Liver (tissue), 8 donors: ENCODE measurements at regions not wholly inside any gene's neighbourhood (a gene's known extent, or its start where the extent isn't known, plus 50 kb on each side); places are given as distances from the start of the nearest gene placed in this dataset.

Experiments
- DNase-seq: peaks from one replicate; pipeline ENCODE4 v3.0.0-alpha.2; 2017; ENCODE audit warnings: low spot score
- H3K27ac ChIP-seq, 2 donors: one replicate each; pipeline ENCODE4 v1.7.0; 2013; ENCODE audit warnings: inconsistent platforms in 2 of 2, low read length in 2 of 2, control low read depth in 1 of 2, low read depth in 1 of 2, mild to moderate bottlenecking in 1 of 2
- H3K27me3 ChIP-seq, 4 donors: one replicate each; pipeline versions ENCODE4 v1.6.1 to v1.7.0; 2013; ENCODE audit warnings: low read length in 3 of 4, inconsistent platforms in 1 of 4, mild to moderate bottlenecking in 1 of 4, moderate library complexity in 1 of 4; ENCODE audit not compliant: control insufficient read depth in 4 of 4, insufficient read depth in 4 of 4
- H3K36me3 ChIP-seq, 4 donors: one replicate each; pipeline versions ENCODE4 v1.6.1 to v1.7.0; 2013; ENCODE audit warnings: low read length in 3 of 4, mild to moderate bottlenecking in 3 of 4, low read depth in 1 of 4, moderate library complexity in 1 of 4; ENCODE audit not compliant: control insufficient read depth in 4 of 4, insufficient read depth in 3 of 4
- H3K4me1 ChIP-seq, 4 donors: one replicate each; pipeline versions ENCODE4 v1.6.1 to v1.7.0; 2013; ENCODE audit warnings: low read length in 3 of 4, mild to moderate bottlenecking in 3 of 4, moderate library complexity in 1 of 4; ENCODE audit not compliant: control insufficient read depth in 4 of 4, insufficient read depth in 4 of 4
- H3K4me3 ChIP-seq, 3 donors: one replicate each; pipeline versions ENCODE4 v1.6.1 to v1.7.0; 2013; ENCODE audit warnings: low read length in 3 of 3, control low read depth in 1 of 3, low read depth in 1 of 3, mild to moderate bottlenecking in 1 of 3
- H3K9ac ChIP-seq, 2 donors: one replicate each; pipeline ENCODE4 v1.7.0; 2013; ENCODE audit warnings: low read length in 2 of 2, mild to moderate bottlenecking in 2 of 2, moderate library complexity in 2 of 2, control low read depth in 1 of 2, low read depth in 1 of 2
- H3K9me3 ChIP-seq, 4 donors: one replicate each; pipeline versions ENCODE4 v1.6.1 to v1.7.0; 2013; ENCODE audit warnings: low read length in 3 of 4; ENCODE audit not compliant: control insufficient read depth in 4 of 4
- EGR1 ChIP-seq, 2 donors: IDR thresholded peaks; 2 replicates each; pipeline ENCODE4 v1.6.1; 2016 to 2018; ENCODE audit warnings: antibody characterized with exemption in 2 of 2, low read depth in 2 of 2
- FOXA1 ChIP-seq: IDR thresholded peaks from 2 replicates; pipeline ENCODE4 v1.6.1; 2016; ENCODE audit warnings: antibody characterized with exemption
- FOXA2 ChIP-seq: IDR thresholded peaks from 2 replicates; pipeline ENCODE4 v1.6.1; 2016; ENCODE audit warnings: antibody characterized with exemption
- GABPA ChIP-seq, 2 donors: IDR thresholded peaks in 1 of 2; conservative IDR thresholded peaks in 1 of 2; 2 replicates each; pipeline ENCODE4 v1.6.1; 2016; ENCODE audit warnings: antibody characterized with exemption in 2 of 2, mild to moderate bottlenecking in 1 of 2, moderate library complexity in 1 of 2
- HNF4A ChIP-seq, 2 donors: conservative IDR thresholded peaks; 2 replicates each; pipeline ENCODE4 v1.6.1; 2016; ENCODE audit warnings: antibody characterized with exemption in 2 of 2, mild to moderate bottlenecking in 2 of 2
- HNF4G ChIP-seq: IDR thresholded peaks from 2 replicates; pipeline ENCODE4 v1.6.1; 2016; ENCODE audit warnings: antibody characterized with exemption
- JUND ChIP-seq, 2 donors: IDR thresholded peaks; 2 replicates each; pipeline ENCODE4 v1.6.1; 2016; ENCODE audit warnings: antibody characterized with exemption in 2 of 2
- NR2F2 ChIP-seq: IDR thresholded peaks from 2 replicates; pipeline ENCODE4 v1.6.1; 2016; ENCODE audit warnings: antibody characterized with exemption
- RAD21 ChIP-seq, 2 donors: IDR thresholded peaks; 2 replicates each; pipeline ENCODE4 v1.6.1; 2016; ENCODE audit warnings: antibody characterized with exemption in 2 of 2, mild to moderate bottlenecking in 2 of 2
- RXRA ChIP-seq, 2 donors: IDR thresholded peaks; 2 replicates each; pipeline ENCODE4 v1.6.1; 2017 to 2018; ENCODE audit warnings: antibody characterized with exemption in 2 of 2, mild to moderate bottlenecking in 1 of 2
- SP1 ChIP-seq: IDR thresholded peaks from 2 replicates; pipeline ENCODE4 v1.6.1; 2018; ENCODE audit warnings: antibody characterized with exemption, mild to moderate bottlenecking
- TAF1 ChIP-seq: conservative IDR thresholded peaks from 2 replicates; pipeline ENCODE4 v1.6.1; 2016; ENCODE audit warnings: antibody characterized with exemption, mild to moderate bottlenecking
- YY1 ChIP-seq: IDR thresholded peaks from 2 replicates; pipeline ENCODE4 v1.6.1; 2016; ENCODE audit warnings: antibody characterized with exemption, mild to moderate bottlenecking
- WGBS: extraction: QIAGEN DNeasy Blood & Tissue Kit; methylation state at CpG from one replicate; pipeline ENCODE4 v1.1.7; 2013; 5-methylcytosine and 5-hydroxymethylcytosine counted together
- TF ChIP-seq, protein P1 (sequence below): IDR thresholded peaks from 2 replicates; pipeline ENCODE4 v1.6.1; 2016; ENCODE audit warnings: antibody characterized with exemption, mild to moderate bottlenecking
- TF ChIP-seq, protein P2 (sequence below): IDR thresholded peaks from 2 replicates; pipeline ENCODE4 v1.6.1; 2016; ENCODE audit warnings: antibody characterized with exemption
- TF ChIP-seq, protein P3 (sequence below): IDR thresholded peaks from 2 replicates; pipeline ENCODE4 v1.6.1; 2016; ENCODE audit warnings: antibody characterized with exemption
- TF ChIP-seq, protein P4 (sequence below): fragments of 150-350 bp; IDR thresholded peaks from 2 replicates; pipeline ENCODE4 v1.5.1; 2017; ENCODE audit warnings: improper control_type of control experiment, low read depth, low read length; ENCODE audit not compliant: missing input control
- TF ChIP-seq, protein P5 (sequence below): IDR thresholded peaks from 2 replicates; pipeline ENCODE4 v1.6.1; 2016; ENCODE audit warnings: antibody characterized with exemption
- donor health status: healthy.
- donor health status: healthy.
- donor health status: healthy.
- donor health status: healthy.
- donor health status: healthy.

DNA sequence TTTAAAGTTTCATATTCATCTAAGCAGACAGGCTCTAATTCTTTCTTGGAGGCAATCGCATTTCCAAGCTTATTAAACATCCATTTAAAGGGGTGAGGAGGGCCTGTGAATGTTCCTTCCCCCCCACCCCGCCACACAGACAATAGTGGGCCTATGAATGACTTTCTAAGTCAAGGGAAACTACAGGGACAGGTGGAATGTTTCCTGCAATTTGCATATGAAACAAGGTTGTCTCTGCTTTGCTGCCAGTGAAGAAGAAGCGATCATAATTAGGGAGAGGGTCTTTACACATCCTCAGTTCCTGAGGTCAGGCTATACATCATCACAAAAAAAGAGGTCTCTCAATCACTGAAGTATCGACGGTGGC, 127.9 kb upstream of the OPCML start (continued):
- TF ChIP-seq, protein P1, sequence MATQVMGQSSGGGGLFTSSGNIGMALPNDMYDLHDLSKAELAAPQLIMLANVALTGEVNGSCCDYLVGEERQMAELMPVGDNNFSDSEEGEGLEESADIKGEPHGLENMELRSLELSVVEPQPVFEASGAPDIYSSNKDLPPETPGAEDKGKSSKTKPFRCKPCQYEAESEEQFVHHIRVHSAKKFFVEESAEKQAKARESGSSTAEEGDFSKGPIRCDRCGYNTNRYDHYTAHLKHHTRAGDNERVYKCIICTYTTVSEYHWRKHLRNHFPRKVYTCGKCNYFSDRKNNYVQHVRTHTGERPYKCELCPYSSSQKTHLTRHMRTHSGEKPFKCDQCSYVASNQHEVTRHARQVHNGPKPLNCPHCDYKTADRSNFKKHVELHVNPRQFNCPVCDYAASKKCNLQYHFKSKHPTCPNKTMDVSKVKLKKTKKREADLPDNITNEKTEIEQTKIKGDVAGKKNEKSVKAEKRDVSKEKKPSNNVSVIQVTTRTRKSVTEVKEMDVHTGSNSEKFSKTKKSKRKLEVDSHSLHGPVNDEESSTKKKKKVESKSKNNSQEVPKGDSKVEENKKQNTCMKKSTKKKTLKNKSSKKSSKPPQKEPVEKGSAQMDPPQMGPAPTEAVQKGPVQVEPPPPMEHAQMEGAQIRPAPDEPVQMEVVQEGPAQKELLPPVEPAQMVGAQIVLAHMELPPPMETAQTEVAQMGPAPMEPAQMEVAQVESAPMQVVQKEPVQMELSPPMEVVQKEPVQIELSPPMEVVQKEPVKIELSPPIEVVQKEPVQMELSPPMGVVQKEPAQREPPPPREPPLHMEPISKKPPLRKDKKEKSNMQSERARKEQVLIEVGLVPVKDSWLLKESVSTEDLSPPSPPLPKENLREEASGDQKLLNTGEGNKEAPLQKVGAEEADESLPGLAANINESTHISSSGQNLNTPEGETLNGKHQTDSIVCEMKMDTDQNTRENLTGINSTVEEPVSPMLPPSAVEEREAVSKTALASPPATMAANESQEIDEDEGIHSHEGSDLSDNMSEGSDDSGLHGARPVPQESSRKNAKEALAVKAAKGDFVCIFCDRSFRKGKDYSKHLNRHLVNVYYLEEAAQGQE = no peak
- TF ChIP-seq RXRA (IDR thresholded peaks at IDR 0.05) (no peak), HNF4A (conservative IDR thresholded peaks at IDR 0.05) (no peak), FOXA2 (no peak), NR2F2 (no peak), HNF4G (no peak), JUND (IDR thresholded peaks at IDR 0.05) (no peak)

DNA sequence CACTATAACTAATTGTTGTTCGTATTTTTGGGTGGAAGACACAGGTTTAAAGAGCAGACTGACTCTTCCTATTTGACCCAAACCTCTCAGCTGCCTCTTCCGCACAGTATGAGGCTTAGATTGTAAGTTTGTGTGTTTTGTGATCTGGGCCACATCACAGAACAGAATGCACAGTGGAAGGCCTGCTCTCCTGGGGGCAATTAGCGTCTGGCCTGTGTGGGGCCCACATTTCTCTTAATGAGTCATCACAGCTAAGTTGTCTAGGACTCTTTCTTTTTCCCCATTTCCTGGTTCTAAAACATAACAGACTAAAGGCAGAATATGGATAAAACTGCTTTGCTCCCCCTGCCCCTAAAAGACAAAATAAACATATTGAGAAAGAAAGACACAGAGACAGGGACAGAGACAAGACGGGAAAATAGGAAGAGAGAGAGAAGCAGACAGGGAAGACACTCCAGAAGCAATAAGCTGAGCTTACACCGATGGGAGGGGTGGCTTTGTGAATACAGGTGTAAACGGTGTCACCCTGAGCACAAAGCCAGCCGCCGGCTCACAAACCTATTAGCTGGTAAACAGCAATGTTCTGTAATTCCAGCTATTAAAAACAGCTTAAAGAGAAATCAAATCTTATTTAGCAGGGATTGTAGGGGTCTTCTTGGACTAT, 127.4 kb upstream of the OPCML start:
- no peaks in the 10 kb centered on the region for H3K27me3 ChIP-seq
- DNase-seq = no peak
- H3K27ac ChIP-seq = no peak overlapping the region
- no peaks in the 10 kb centered on the region for H3K4me1 ChIP-seq
- WGBS = 43% methylated on average over 8 of the region's 8 CpGs
- H3K9ac ChIP-seq = no peak overlapping the region
- peaks cover 0 to 4% (median 2%) of the 10 kb centered on the region in 4 donors for H3K9me3 ChIP-seq
- H3K36me3 ChIP-seq = no peaks in the 10 kb centered on the region
- H3K4me3 ChIP-seq = no peak overlapping the region
- TF ChIP-seq YY1 (no peak), FOXA1 (no peak), TAF1 (no peak), JUND (IDR thresholded peaks at IDR 0.05) (no peak), FOXA2 (no peak), SP1 (no peak), GABPA (IDR thresholded peaks at IDR 0.05 in 1 of 2, conservative IDR thresholded peaks at IDR 0.05 in 1 of 2) (no peak)
- TF ChIP-seq, protein P2, sequence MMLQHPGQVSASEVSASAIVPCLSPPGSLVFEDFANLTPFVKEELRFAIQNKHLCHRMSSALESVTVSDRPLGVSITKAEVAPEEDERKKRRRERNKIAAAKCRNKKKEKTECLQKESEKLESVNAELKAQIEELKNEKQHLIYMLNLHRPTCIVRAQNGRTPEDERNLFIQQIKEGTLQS = no peak
- TF ChIP-seq, protein P3, sequence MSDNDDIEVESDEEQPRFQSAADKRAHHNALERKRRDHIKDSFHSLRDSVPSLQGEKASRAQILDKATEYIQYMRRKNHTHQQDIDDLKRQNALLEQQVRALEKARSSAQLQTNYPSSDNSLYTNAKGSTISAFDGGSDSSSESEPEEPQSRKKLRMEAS = no peak

DNA sequence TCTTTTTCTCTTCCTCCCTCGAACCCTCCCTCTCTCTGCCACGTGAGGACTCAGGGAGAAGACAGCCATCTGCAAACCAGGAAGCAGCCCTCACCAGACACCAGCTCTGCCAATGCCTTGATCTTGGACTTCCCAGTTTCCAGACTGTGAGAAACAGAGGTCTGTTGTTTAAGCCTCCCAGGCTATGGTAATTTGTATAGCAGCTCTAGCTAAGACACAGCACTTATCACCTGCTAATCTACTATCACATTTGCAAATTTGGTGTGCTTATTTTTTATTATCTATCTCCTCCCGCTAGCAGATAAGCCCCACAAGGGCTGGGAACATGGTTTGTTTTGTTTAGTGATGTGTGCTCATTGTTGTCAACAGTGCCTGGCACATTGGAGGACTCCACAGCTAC, 124.8 kb upstream of the OPCML start:
- H3K9ac ChIP-seq = no peak overlapping the region
- no peaks in the 10 kb centered on the region for H3K36me3 ChIP-seq
- no peak overlapping the region for H3K4me3 ChIP-seq
- H3K9me3 ChIP-seq = peaks cover 0 to 4% (median 2%) of the 10 kb centered on the region in 4 donors
- no peak for DNase-seq
- no peaks in the 10 kb centered on the region for H3K4me1 ChIP-seq
- H3K27me3 ChIP-seq = peaks cover 0 to 2% (median under 1%) of the 10 kb centered on the region in 4 donors
- no peak overlapping the region for H3K27ac ChIP-seq
- WGBS = 36% methylated on average over 3 of the region's 3 CpGs
- TF ChIP-seq HNF4A (conservative IDR thresholded peaks at IDR 0.05) (no peak), NR2F2 (no peak), EGR1 (IDR thresholded peaks at IDR 0.05; ENCODE audit: low read depth in 2 of 2) (no peak), JUND (IDR thresholded peaks at IDR 0.05) (no peak), GABPA (IDR thresholded peaks at IDR 0.05 in 1 of 2, conservative IDR thresholded peaks at IDR 0.05 in 1 of 2) (no peak), HNF4G (no peak), TAF1 (no peak), SP1 (no peak), YY1 (no peak), RXRA (IDR thresholded peaks at IDR 0.05) (no peak), FOXA2 (no peak), FOXA1 (no peak), RAD21 (IDR thresholded peaks at IDR 0.05) (no peak)
- TF ChIP-seq, protein P4, sequence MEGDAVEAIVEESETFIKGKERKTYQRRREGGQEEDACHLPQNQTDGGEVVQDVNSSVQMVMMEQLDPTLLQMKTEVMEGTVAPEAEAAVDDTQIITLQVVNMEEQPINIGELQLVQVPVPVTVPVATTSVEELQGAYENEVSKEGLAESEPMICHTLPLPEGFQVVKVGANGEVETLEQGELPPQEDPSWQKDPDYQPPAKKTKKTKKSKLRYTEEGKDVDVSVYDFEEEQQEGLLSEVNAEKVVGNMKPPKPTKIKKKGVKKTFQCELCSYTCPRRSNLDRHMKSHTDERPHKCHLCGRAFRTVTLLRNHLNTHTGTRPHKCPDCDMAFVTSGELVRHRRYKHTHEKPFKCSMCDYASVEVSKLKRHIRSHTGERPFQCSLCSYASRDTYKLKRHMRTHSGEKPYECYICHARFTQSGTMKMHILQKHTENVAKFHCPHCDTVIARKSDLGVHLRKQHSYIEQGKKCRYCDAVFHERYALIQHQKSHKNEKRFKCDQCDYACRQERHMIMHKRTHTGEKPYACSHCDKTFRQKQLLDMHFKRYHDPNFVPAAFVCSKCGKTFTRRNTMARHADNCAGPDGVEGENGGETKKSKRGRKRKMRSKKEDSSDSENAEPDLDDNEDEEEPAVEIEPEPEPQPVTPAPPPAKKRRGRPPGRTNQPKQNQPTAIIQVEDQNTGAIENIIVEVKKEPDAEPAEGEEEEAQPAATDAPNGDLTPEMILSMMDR = no peak
- TF ChIP-seq, protein P5, sequence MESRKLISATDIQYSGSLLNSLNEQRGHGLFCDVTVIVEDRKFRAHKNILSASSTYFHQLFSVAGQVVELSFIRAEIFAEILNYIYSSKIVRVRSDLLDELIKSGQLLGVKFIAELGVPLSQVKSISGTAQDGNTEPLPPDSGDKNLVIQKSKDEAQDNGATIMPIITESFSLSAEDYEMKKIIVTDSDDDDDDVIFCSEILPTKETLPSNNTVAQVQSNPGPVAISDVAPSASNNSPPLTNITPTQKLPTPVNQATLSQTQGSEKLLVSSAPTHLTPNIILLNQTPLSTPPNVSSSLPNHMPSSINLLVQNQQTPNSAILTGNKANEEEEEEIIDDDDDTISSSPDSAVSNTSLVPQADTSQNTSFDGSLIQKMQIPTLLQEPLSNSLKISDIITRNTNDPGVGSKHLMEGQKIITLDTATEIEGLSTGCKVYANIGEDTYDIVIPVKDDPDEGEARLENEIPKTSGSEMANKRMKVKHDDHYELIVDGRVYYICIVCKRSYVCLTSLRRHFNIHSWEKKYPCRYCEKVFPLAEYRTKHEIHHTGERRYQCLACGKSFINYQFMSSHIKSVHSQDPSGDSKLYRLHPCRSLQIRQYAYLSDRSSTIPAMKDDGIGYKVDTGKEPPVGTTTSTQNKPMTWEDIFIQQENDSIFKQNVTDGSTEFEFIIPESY = no peak
- TF ChIP-seq, protein P2 = no peak
- TF ChIP-seq, protein P3 = no peak
